ENCODE measurements at regions not wholly inside any gene's neighbourhood (a gene's known extent, or its start where the extent isn't known, plus 50 kb on each side); places are given as distances from the start of the nearest gene placed in this dataset.
"Not testable (repeated sequence)": the region's sequence is repeated elsewhere in the genome, so short reads cannot be mapped to it uniquely, and the experiment has no call there.

DNA sequence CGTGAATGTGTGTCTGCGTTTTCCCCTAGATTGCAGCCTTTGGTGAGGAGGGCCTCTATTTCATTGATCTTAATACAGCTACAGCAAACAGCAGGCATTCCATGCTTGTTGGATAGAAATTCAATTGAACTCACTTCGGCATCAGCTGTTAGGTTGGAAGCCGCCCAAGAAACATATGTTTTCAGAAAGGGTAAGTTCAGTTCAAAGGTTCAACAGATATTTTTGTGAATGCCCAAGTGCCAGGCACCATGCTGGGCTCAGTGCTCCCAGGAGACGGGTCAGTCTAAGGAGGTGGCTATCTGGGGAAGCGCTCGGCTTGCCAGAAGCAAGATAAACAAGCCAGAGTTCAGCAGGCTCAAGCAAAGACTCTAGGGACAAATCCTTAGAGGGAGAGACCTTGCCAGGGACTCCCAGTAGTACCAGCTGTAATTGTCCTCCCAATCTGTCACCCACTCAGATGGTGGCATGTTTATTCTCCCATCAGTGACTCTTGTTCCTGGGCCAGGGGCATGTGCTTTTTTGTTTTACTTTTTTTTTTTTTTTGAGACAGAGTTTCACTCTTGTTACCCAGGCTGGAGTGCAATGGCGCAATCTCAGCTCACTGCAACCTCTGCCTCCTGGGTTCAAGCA, 64.5 kb upstream of the LARGE1 start:
- TF ChIP-seq, protein P1, sequence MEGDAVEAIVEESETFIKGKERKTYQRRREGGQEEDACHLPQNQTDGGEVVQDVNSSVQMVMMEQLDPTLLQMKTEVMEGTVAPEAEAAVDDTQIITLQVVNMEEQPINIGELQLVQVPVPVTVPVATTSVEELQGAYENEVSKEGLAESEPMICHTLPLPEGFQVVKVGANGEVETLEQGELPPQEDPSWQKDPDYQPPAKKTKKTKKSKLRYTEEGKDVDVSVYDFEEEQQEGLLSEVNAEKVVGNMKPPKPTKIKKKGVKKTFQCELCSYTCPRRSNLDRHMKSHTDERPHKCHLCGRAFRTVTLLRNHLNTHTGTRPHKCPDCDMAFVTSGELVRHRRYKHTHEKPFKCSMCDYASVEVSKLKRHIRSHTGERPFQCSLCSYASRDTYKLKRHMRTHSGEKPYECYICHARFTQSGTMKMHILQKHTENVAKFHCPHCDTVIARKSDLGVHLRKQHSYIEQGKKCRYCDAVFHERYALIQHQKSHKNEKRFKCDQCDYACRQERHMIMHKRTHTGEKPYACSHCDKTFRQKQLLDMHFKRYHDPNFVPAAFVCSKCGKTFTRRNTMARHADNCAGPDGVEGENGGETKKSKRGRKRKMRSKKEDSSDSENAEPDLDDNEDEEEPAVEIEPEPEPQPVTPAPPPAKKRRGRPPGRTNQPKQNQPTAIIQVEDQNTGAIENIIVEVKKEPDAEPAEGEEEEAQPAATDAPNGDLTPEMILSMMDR (IDR thresholded peaks at IDR 0.05) = no peak
- TF ChIP-seq EP300 (IDR thresholded peaks at IDR 0.05) = no peak
- TF ChIP-seq POLR2A (IDR thresholded peaks at IDR 0.05) = no peak
- intact Hi-C loops (cut with DNase I) = no loop called here
- H3K4me3 ChIP-seq = no peak overlapping the region
- no peaks in the 10 kb centered on the region for H3K36me3 ChIP-seq
- H3K4me1 ChIP-seq (ENCODE audit: insufficient read depth) = no peaks in the 10 kb centered on the region
- H3K27me3 ChIP-seq = no peaks in the 10 kb centered on the region
- no peak overlapping the region for H3K27ac ChIP-seq
- H3K9me3 ChIP-seq = no peaks in the 10 kb centered on the region
- 33 to 58% (median 44%) methylated on average over 8 of the region's 8 CpGs for WGBS, 3 donors
- no peak for DNase-seq

DNA sequence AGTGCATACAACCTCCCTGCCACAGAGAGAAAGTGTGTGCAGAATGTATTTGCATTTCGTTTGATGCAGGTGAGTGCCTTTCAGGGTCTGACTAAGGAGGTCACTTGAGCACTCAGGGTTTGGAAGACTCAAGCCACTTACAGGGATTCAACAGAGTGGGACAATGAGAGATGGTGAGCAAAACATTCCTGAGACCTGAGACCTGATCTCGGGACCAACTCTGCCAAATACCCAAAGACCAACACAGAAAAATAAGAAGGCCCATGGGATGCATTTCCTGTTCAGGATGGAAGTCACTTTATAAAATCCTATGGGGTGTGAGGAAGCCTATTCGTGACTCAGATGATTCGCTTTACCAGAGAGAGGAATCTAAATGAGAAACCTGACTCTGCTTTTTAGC, 65.2 kb upstream of the LARGE1 start:
- no peaks in the 10 kb centered on the region for H3K27me3 ChIP-seq
- intact Hi-C loops (cut with DNase I) = no loop called here
- no peaks in the 10 kb centered on the region for H3K36me3 ChIP-seq
- H3K27ac ChIP-seq = no peak overlapping the region
- TF ChIP-seq, protein P1 (IDR thresholded peaks at IDR 0.05) = no peak
- TF ChIP-seq EP300 (IDR thresholded peaks at IDR 0.05) (no peak), POLR2A (IDR thresholded peaks at IDR 0.05) (no peak)
- no peaks in the 10 kb centered on the region for H3K4me1 ChIP-seq (ENCODE audit: insufficient read depth)
- H3K9me3 ChIP-seq = no peaks in the 10 kb centered on the region
- WGBS, 3 donors = 77 to 81% (median 77%) methylated on average over 4 of the region's 4 CpGs
- no peak for DNase-seq
- no peak overlapping the region for H3K4me3 ChIP-seq

DNA sequence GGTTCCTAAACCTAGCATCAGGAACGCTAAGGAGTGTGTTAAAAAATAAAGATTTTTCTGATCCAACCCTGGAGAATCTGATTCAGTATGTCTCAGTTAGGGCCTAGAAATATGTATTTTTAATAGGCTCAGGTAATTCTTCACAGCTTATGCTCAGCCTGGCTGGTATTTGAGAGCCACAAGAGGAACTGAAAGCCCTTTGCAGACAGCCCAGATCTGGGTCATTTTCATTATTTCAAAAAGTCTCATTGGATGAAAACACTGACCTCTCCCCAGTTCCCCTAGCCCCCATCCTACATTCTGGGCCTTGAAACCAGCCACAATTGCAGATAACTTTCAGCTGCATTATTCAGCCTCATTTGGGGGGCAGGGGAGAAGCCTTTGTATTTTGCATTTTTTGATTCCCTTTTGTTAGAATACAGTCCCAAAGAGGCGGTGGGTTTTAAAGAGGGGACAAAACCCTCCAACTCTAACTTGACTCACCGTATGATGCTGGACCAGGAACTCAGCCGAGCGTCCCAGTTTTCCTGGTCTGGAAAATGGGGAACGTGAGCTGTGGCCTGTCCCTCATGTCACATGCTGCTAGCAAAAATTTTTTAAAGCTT, 66.0 kb upstream of the LARGE1 start:
- no peaks in the 10 kb centered on the region for H3K9me3 ChIP-seq
- no peaks in the 10 kb centered on the region for H3K36me3 ChIP-seq
- intact Hi-C loops (cut with DNase I) = no loop called here
- 78 to 84% (median 83%) methylated on average over 6 of the region's 6 CpGs for WGBS, 3 donors
- TF ChIP-seq EP300 (IDR thresholded peaks at IDR 0.05) (no peak), POLR2A (IDR thresholded peaks at IDR 0.05) (no peak)
- TF ChIP-seq, protein P1 (IDR thresholded peaks at IDR 0.05) = no peak
- no peak overlapping the region for H3K4me3 ChIP-seq
- H3K4me1 ChIP-seq (ENCODE audit: insufficient read depth) = no peaks in the 10 kb centered on the region
- H3K27me3 ChIP-seq = no peaks in the 10 kb centered on the region
- no peak overlapping the region for H3K27ac ChIP-seq
- DNase-seq = no peak

DNA sequence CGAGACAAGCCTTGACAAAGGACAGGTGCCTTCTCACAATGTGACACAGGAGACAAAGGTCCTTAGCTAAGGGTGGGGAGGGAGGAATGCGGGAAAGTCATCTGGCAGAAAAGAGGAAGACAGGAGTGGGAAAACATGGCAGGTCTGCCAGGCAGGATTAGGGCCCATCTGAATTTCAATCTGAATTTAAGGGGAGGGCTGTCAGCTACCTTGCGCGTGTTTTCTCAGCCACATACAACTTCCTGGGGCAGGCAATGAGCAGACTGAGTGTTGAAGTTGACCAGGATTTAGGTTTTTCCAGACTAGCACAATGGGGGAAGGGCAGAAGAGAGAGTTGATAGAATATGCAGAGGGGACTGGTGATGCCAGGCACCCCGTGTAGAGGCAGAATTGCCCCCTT, 66.7 kb upstream of the LARGE1 start:
- Histone ChIP-seq H3K4me3 (no peak overlapping the region), H3K27me3 (no peaks in the 10 kb centered on the region), H3K9me3 (no peaks in the 10 kb centered on the region), H3K4me1 (ENCODE audit: insufficient read depth) (no peaks in the 10 kb centered on the region), H3K27ac (no peak overlapping the region), H3K36me3 (no peaks in the 10 kb centered on the region)
- 52 to 59% (median 56%) methylated on average over 5 of the region's 5 CpGs for WGBS, 3 donors
- intact Hi-C loops (cut with DNase I) = no loop called here
- DNase-seq = no peak
- TF ChIP-seq, protein P1 (IDR thresholded peaks at IDR 0.05) = no peak
- no peak for TF ChIP-seq POLR2A (IDR thresholded peaks at IDR 0.05)
- TF ChIP-seq EP300 (IDR thresholded peaks at IDR 0.05) = no peak

DNA sequence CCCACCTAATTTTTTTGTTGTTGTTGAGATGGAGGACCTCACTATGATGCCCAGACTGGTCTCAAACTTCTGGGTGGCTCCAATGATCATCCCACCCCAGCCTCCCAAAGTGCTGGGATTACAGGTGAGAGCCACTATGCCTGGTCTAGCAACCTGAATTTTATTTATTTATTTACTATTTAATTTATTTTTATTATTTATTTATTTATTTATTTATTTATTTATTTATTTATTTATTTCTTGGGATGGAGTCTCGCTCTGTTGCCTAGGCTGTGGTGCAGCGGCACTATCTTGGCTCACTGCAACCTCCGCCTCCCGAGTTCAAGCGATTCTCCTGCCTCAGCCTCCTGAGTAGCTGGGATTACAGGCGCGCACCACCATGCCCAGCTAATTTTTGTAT, 69.0 kb upstream of the LARGE1 start:
- H3K36me3 ChIP-seq; H3K4me3 ChIP-seq; H3K27ac ChIP-seq; DNase-seq; H3K27me3 ChIP-seq; intact Hi-C loops (cut with DNase I); H3K4me1 ChIP-seq (ENCODE audit: insufficient read depth); H3K9me3 ChIP-seq: not testable (repeated sequence)
- 95 to 100% (median 97%) methylated on average over 7 of the region's 7 CpGs for WGBS, 3 donors

Data from ovary (tissue), 7 donors.